HG02798 (cell line): ENCODE measurements at regions not wholly inside any gene's neighbourhood (a gene's known extent, or its start where the extent isn't known, plus 50 kb on each side); places are given as distances from the start of the nearest gene placed in this dataset.

ENCODE experiments used
- ATAC-seq: cut with Tn5 transposase; IDR thresholded peaks from one replicate; pipeline ENCODE4 v1.9.1; 2021; ENCODE audit warnings: mild to moderate bottlenecking; ENCODE audit not compliant: unreplicated experiment, poor library complexity

DNA sequence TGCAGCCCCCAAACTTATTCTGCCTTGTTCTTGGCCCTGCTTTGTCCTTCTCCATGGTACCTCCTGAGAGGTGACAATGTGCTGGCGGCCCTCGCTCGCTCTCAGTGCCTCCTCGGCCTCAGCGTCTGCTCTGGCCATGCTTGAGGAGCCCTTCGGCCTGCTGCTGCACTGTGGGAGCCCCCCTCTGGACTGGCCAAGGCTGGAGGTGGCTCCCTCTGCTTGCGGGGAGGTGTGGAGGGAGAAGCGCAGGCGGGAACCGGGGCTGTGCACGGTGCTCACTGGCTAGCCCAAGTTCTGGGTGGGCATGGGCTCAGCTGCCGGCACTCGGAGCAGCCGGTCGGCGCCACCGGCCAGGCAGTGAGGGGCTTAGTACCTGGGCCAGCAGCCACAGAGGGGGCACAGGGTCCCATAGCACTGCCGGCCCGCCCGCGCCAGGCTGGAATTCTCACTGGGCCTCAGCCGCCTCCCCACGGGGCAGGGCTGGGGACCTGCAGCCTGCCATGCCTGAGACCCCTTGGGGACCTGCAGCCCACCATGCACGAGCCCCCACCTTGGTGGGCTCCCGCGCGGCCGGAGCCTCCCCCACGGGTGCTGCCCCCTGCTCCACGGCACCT, 55.9 kb upstream of the RALGAPA2 start:
- no peak for ATAC-seq

DNA sequence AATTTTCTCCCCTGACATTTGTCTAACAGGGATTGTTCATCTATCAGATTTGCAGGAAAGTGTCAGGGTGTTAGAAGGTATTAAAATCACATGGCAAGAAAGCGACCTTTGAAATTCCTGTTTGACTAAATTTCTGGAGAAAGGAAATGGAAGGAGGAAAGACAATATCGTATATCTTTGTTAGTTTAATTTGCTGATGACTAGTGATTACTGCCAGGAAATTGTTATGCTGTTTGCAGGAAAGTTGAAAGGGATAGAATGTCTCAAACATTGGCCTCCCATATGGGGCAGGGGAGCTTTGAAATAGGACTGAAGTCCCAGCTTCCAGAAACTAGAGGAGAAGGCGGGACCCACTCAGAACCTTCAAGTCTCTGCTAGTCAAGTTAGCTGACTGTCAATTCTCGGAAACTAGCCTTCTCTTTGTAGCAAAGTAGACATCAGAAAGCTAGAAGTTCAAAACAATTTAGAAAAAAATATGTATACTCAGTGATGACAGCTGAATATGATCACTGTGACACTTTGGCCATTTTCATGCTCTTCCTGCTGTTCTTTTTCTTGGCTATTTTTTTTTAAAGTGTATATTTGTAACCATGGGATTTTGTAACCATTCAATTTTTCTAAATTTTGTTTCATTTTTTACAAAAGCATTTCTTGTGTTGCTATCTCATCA, 53.4 kb upstream of the RALGAPA2 start:
- ATAC-seq: no peak

DNA sequence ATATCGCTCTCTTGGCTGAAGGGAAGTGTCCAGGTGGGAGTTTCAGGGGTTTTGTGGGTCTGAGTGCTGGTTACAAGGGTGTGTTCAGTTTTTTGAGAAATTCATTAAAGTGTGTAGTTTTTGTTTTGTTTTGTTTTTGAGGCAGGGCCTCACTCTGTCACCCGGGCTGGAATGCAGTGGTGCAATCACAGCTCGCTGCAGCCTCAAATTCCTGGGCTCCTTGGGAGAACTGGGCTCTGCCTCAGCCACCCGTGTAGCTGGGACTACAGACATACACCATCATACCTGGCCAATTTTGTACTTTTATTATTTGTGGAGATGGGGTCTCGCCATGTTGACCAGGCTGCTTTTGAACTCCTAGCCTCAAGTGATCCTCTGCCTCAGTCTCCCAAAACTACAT, 51.2 kb upstream of the RALGAPA2 start:
- ATAC-seq: no peak
